H1 (cell line): ENCODE measurements at regions not wholly inside any gene's neighbourhood (a gene's known extent, or its start where the extent isn't known, plus 50 kb on each side); places are given as distances from the start of the nearest gene placed in this dataset.

Experiments used
- CTCF ChIA-PET: fragments of 300-600 bp; sonication (Branson Sonifier 250); formaldehyde crosslinking; loops from one replicate; lab custom pipeline; 2021; ENCODE audit not compliant: partially characterized antibody; lab: Charles Lee
- POLR2A ChIA-PET: fragments of 300-600 bp; sonication (Branson Sonifier 250); formaldehyde crosslinking; loops from one replicate; lab custom pipeline; 2021; ENCODE audit warnings: inconsistent platforms; ENCODE audit not compliant: partially characterized antibody; lab: Charles Lee
- DNase-seq, 2 experiments: peaks; one replicate each; pipeline versions ENCODE4 v3.0.0 to v3.0.0-alpha.2; 2010 to 2022; ENCODE audit warnings: low spot score in 2 of 2, low read depth in 1 of 2, mixed read lengths in 1 of 2
- FAIRE-seq: peaks from 2 replicates; lab custom pipeline; 2011; peaks lifted over from hg19 to GRCh38; lab: Jason Lieb, UNC
- H2AFZ ChIP-seq: 2 replicates; pipeline ENCODE4 v1.8.1; 2012; ENCODE audit warnings: low read length, inconsistent platforms
- H2AK5ac ChIP-seq: 2 replicates; pipeline ENCODE4 v1.6.1; 2013; ENCODE audit warnings: low read depth, low read length
- H2BK120ac ChIP-seq: replicated peaks from 2 replicates; pipeline ENCODE3; 2013; ENCODE audit warnings: low read depth, low read length, inconsistent platforms
- H2BK12ac ChIP-seq: 2 replicates; pipeline ENCODE4 v1.6.1; 2013; ENCODE audit warnings: low read depth, low read length
- H2BK15ac ChIP-seq: 2 replicates; pipeline ENCODE4 v1.6.1; 2013; ENCODE audit warnings: low read length
- H2BK20ac ChIP-seq: 2 replicates; pipeline ENCODE4 v1.6.1; 2013; ENCODE audit warnings: low read length
- H2BK5ac ChIP-seq: 2 replicates; pipeline ENCODE4 v1.6.1; 2013; ENCODE audit warnings: low read depth, low read length
- H3K14ac ChIP-seq: 2 replicates; pipeline ENCODE4 v1.6.1; 2013; ENCODE audit warnings: inconsistent platforms; ENCODE audit not compliant: insufficient read length
- H3K18ac ChIP-seq: 2 replicates; pipeline ENCODE4 v1.6.1; 2013; ENCODE audit warnings: low read length; ENCODE audit errors: extremely low read depth
- H3K23ac ChIP-seq: 2 replicates; pipeline ENCODE4 v1.6.1; 2013; ENCODE audit warnings: inconsistent platforms; ENCODE audit not compliant: insufficient read length
- H3K23me2 ChIP-seq: 2 replicates; pipeline ENCODE4 v1.6.1; 2013; ENCODE audit warnings: low read depth, low read length
- H3K27ac ChIP-seq: 2 replicates; pipeline ENCODE4 v1.6.1; 2011; ENCODE audit warnings: low read depth, low read length, inconsistent platforms
- H3K27me3 ChIP-seq, 4 experiments: replicated peaks in 1 of 4; 1 replicate in 1 of 4; 2 replicates in 3 of 4; pipeline versions ENCODE4 v1.6.1 to v1.8.1; 2011 to 2013; ENCODE audit warnings: low read length in 3 of 4, mild to moderate bottlenecking in 3 of 4, inconsistent platforms in 2 of 4, mixed read lengths in 2 of 4, moderate library complexity in 1 of 4; ENCODE audit not compliant: control insufficient read depth in 3 of 4, insufficient read depth in 3 of 4; ENCODE audit errors: extremely low read depth in 1 of 4
- H3K36me3 ChIP-seq, 4 experiments: 2 replicates each; pipeline versions ENCODE4 v1.6.1 to v1.8.1; 2011 to 2013; ENCODE audit warnings: mild to moderate bottlenecking in 4 of 4, low read length in 3 of 4, moderate library complexity in 2 of 4, control low read depth in 1 of 4, inconsistent platforms in 1 of 4; ENCODE audit not compliant: insufficient read depth in 4 of 4, control insufficient read depth in 2 of 4
- H3K4ac ChIP-seq: replicated peaks from 2 replicates; pipeline ENCODE3; 2013; ENCODE audit warnings: low read length, low read depth, mixed read lengths, inconsistent platforms; ENCODE audit not compliant: insufficient read length
- H3K4me1 ChIP-seq, 4 experiments: replicated peaks in 1 of 4; 1 replicate in 1 of 4; 2 replicates in 3 of 4; pipeline versions ENCODE4 v1.6.1 to v1.8.1; 2011 to 2013; ENCODE audit warnings: low read length in 3 of 4, inconsistent platforms in 2 of 4, mixed read lengths in 1 of 4; ENCODE audit not compliant: insufficient read depth in 4 of 4, control insufficient read depth in 3 of 4
- H3K4me2 ChIP-seq, 2 experiments: 2 replicates each; pipeline versions ENCODE4 v1.6.1 to v1.8.1; 2011 to 2013; ENCODE audit warnings: low read depth in 2 of 2, low read length in 2 of 2, control low read depth in 1 of 2, inconsistent platforms in 1 of 2, mild to moderate bottlenecking in 1 of 2; ENCODE audit not compliant: insufficient read depth in 1 of 2
- H3K4me3 ChIP-seq, 4 experiments: fragments of 200-600, 300-600 bp in 1 of 4; sonication (generic), shearing (Covaris generic), sonication (Bioruptor Twin) in 1 of 4; 2 replicates each; pipeline versions ENCODE4 v1.5.1 to v1.8.1; 2011 to 2016; ENCODE audit warnings: low read length in 4 of 4, low read depth in 3 of 4, control low read depth in 2 of 4, inconsistent platforms in 2 of 4, mild to moderate bottlenecking in 2 of 4, mixed read lengths in 1 of 4, moderate library complexity in 1 of 4; ENCODE audit not compliant: insufficient read depth in 2 of 4; ENCODE audit errors: extremely low read depth in 1 of 4
- H3K56ac ChIP-seq: replicated peaks from 2 replicates; pipeline ENCODE3; 2013; ENCODE audit warnings: low read depth, mild to moderate bottlenecking, mixed read lengths, low read length, inconsistent platforms; ENCODE audit not compliant: insufficient read length
- H3K79me1 ChIP-seq: 2 replicates; pipeline ENCODE4 v1.6.1; 2013; ENCODE audit warnings: low read depth, low read length, control low read depth
- H3K79me2 ChIP-seq, 2 experiments: 2 replicates each; pipeline versions ENCODE4 v1.6.1 to v1.8.1; 2012 to 2013; ENCODE audit warnings: low read length in 2 of 2, mild to moderate bottlenecking in 2 of 2, inconsistent platforms in 1 of 2; ENCODE audit not compliant: insufficient read depth in 2 of 2, control insufficient read depth in 1 of 2
- H3K9ac ChIP-seq, 4 experiments: replicated peaks in 1 of 4; 1 replicate in 1 of 4; 2 replicates in 3 of 4; pipeline versions ENCODE4 v1.6.1 to v1.8.1; 2011 to 2013; ENCODE audit warnings: low read depth in 3 of 4, low read length in 3 of 4, control low read depth in 2 of 4, mild to moderate bottlenecking in 2 of 4, moderate library complexity in 2 of 4, inconsistent platforms in 1 of 4; ENCODE audit errors: extremely low read depth in 1 of 4
- H3K9me3 ChIP-seq, 2 experiments: 2 replicates each; pipeline versions ENCODE4 v1.6.1 to v1.8.1; 2012 to 2013; ENCODE audit warnings: mild to moderate bottlenecking in 2 of 2, moderate library complexity in 2 of 2, control low read depth in 1 of 2, inconsistent platforms in 1 of 2, low read depth in 1 of 2, low read length in 1 of 2, mixed read lengths in 1 of 2; ENCODE audit not compliant: insufficient read depth in 2 of 2
- H4K20me1 ChIP-seq, 2 experiments: replicated peaks in 1 of 2; 2 replicates each; pipeline versions ENCODE3 to v1.8.1; 2011 to 2013; ENCODE audit warnings: inconsistent platforms in 2 of 2, low read length in 2 of 2, mild to moderate bottlenecking in 1 of 2; ENCODE audit not compliant: insufficient read depth in 2 of 2, control insufficient read depth in 1 of 2
- H4K5ac ChIP-seq: 2 replicates; pipeline ENCODE4 v1.6.1; 2013; ENCODE audit warnings: low read length, low read depth, mixed read lengths, inconsistent platforms; ENCODE audit not compliant: insufficient read length
- H4K8ac ChIP-seq: 2 replicates; pipeline ENCODE4 v1.8.0; 2013; ENCODE audit warnings: mild to moderate bottlenecking, moderate library complexity, low read length, inconsistent platforms; ENCODE audit not compliant: insufficient read depth; ENCODE audit errors: extremely low read depth
- H4K91ac ChIP-seq: replicated peaks from 2 replicates; pipeline ENCODE3; 2013; ENCODE audit warnings: low read length, mixed read lengths, inconsistent platforms; ENCODE audit not compliant: insufficient read length
- ATF2 ChIP-seq: IDR thresholded peaks from 2 replicates; pipeline ENCODE4 v1.6.1; 2012; ENCODE audit warnings: low read length, inconsistent platforms
- BRCA1 ChIP-seq: IDR thresholded peaks from 2 replicates; pipeline ENCODE4 v1.6.1; 2012; ENCODE audit warnings: low read depth, low read length, improper control_type of control experiment
- CBX5 ChIP-seq: fragments of 300-800, 300-1000 bp; sonication (generic); IDR thresholded peaks from 2 replicates; pipeline ENCODE4 v1.7.1; 2016; ENCODE audit warnings: antibody characterized with exemption, low read length, low read depth
- CHD1 ChIP-seq: IDR thresholded peaks from 2 replicates; pipeline ENCODE4 v1.6.1; 2012; ENCODE audit warnings: low read depth, low read length, improper control_type of control experiment
- CTBP2 ChIP-seq: IDR thresholded peaks from 2 replicates; pipeline ENCODE4 v1.7.0; 2011; ENCODE audit warnings: borderline replicate concordance, mild to moderate bottlenecking, moderate library complexity, mixed read lengths, low read length; ENCODE audit not compliant: insufficient read depth, insufficient read length
- FOSL1 ChIP-seq: IDR thresholded peaks from 2 replicates; pipeline ENCODE4 v1.6.1; 2011; ENCODE audit warnings: mild to moderate bottlenecking, low read depth, low read length, moderate library complexity; ENCODE audit not compliant: insufficient read depth
- NRF1 ChIP-seq: IDR thresholded peaks from 2 replicates; pipeline ENCODE4 v1.6.1; 2011; ENCODE audit warnings: mild to moderate bottlenecking, low read depth, low read length, improper control_type of control experiment
- RNF2 ChIP-seq: fragments of 200-900, 300-1000 bp; sonication (generic); IDR thresholded peaks from 2 replicates; pipeline ENCODE4 v1.7.1; 2016; ENCODE audit warnings: borderline replicate concordance, low read depth, mild to moderate bottlenecking, antibody characterized with exemption, low read length; ENCODE audit not compliant: poor library complexity, severe bottlenecking; ENCODE audit errors: missing control alignments
- RXRA ChIP-seq: IDR thresholded peaks from 2 replicates; pipeline ENCODE4 v1.6.1; 2011; ENCODE audit warnings: low read depth, mild to moderate bottlenecking, low read length, moderate library complexity; ENCODE audit not compliant: insufficient read depth
- SAP30 ChIP-seq: fragments of 300-600 bp; sonication (generic); IDR thresholded peaks from 2 replicates; pipeline ENCODE4 v1.7.1; 2012; ENCODE audit warnings: low read length, moderate library complexity, mild to moderate bottlenecking, inconsistent platforms; ENCODE audit not compliant: insufficient read depth, insufficient replicate concordance
- SIX5 ChIP-seq: IDR thresholded peaks from 2 replicates; pipeline ENCODE4 v1.6.1; 2011; ENCODE audit warnings: mild to moderate bottlenecking, low read depth, low read length
- SP1 ChIP-seq: IDR thresholded peaks from 2 replicates; pipeline ENCODE4 v1.6.1; 2011; ENCODE audit warnings: low read depth, low read length
- TBP ChIP-seq: IDR thresholded peaks from 2 replicates; pipeline ENCODE4 v1.6.1; 2011; ENCODE audit warnings: low read depth, low read length, improper control_type of control experiment
- WGBS, 2 experiments: shearing (Covaris generic) in 1 of 2; methylation state at CpG; one replicate each; pipeline versions ENCODE4 v1.1.6 to v1.1.7; 2013 to 2015; ENCODE audit warnings: low lambda C conversion rate in 2 of 2, mixed read lengths in 2 of 2, inconsistent platforms in 1 of 2, low coverage in 1 of 2, missing lambda C conversion rate in 1 of 2; ENCODE audit not compliant: insufficient replicate concordance in 2 of 2, insufficient coverage in 1 of 2, insufficient read length in 1 of 2; ENCODE audit errors: extremely low coverage in 1 of 2, missing lambda C conversion rate in 1 of 2; 5-methylcytosine and 5-hydroxymethylcytosine counted together

- H3K79me2 ChIP-seq = no peaks in the 10 kb centered on the region
- no peak overlapping the region for H3K14ac ChIP-seq
- ChIA-PET POLR2A (no interaction called here), CTCF (interaction anchor here (1.3 kb wide), 1 partner anchor 56 kb away, joined by 4 read pairs; no protein-coding TSS in a partner anchor)
- H4K20me1 ChIP-seq = no peaks in the 10 kb centered on the region
- H2AK5ac ChIP-seq = no peak overlapping the region
- no peak overlapping the region for H2BK120ac ChIP-seq
- DNase-seq (no peak), FAIRE-seq (no peak)
- no peak overlapping the region for H3K27ac ChIP-seq
- H3K4me3 ChIP-seq = no peak overlapping the region
- H3K56ac ChIP-seq = no peak overlapping the region
- H2BK5ac ChIP-seq = no peak overlapping the region
- H3K4ac ChIP-seq = no peak overlapping the region
- H3K9me3 ChIP-seq = no peaks in the 10 kb centered on the region
- H2BK15ac ChIP-seq = no peak overlapping the region
- no peak overlapping the region for H2BK12ac ChIP-seq
- no peak overlapping the region for H3K9ac ChIP-seq
- no peak overlapping the region for H4K91ac ChIP-seq
- no peaks in the 10 kb centered on the region for H3K79me1 ChIP-seq
- H3K18ac ChIP-seq = no peak overlapping the region
- no peak overlapping the region for H4K8ac ChIP-seq
- no peak overlapping the region for H3K4me2 ChIP-seq
- no peak overlapping the region for H3K23ac ChIP-seq
- 82% methylated on average over 3 of the region's 3 CpGs; no CpG with 5 or more reads in 1 of the 2 experiments for WGBS, 2 experiments
- H3K36me3 ChIP-seq = no peaks in the 10 kb centered on the region
- H3K23me2 ChIP-seq = no peaks in the 10 kb centered on the region
- H3K27me3 ChIP-seq = no peaks in the 10 kb centered on the region
- H3K4me1 ChIP-seq = no peaks in the 10 kb centered on the region
- no peak overlapping the region for H4K5ac ChIP-seq
- H2AFZ ChIP-seq = no peak overlapping the region
- H2BK20ac ChIP-seq = no peak overlapping the region
- TF ChIP-seq BRCA1 = no peak
- no peak for TF ChIP-seq NRF1
- no peak for TF ChIP-seq CTBP2
- TF ChIP-seq RNF2 = no peak
- no peak for TF ChIP-seq RXRA
- no peak for TF ChIP-seq CHD1
- no peak for TF ChIP-seq CBX5
- TF ChIP-seq SIX5 = no peak
- TF ChIP-seq FOSL1 = no peak
- no peak for TF ChIP-seq ATF2
- no peak for TF ChIP-seq TBP
- no peak for TF ChIP-seq SAP30
- TF ChIP-seq SP1 = no peak
Observed at GRCh38 chr13:78198821-78199220, 280.2 kb upstream of the EDNRB start.
